ENCODE measurements at regions not wholly inside any gene's neighbourhood (a gene's known extent, or its start where the extent isn't known, plus 50 kb on each side); places are given as distances from the start of the nearest gene placed in this dataset.
"Not testable (repeated sequence)": the region's sequence is repeated elsewhere in the genome, so short reads cannot be mapped to it uniquely, and the experiment has no call there.

- H3K4me1 ChIP-seq (ENCODE audit: control insufficient read depth, insufficient read depth, low read length), result no peaks in the 10 kb centered on the region
- H3K27ac ChIP-seq (ENCODE audit: low read length), result no peak overlapping the region
- DNase-seq (ENCODE audit: low read depth, low spot score), result no peak
- WGBS (ENCODE audit: insufficient coverage, insufficient read length), result no CpG with 5 or more reads among the region's 3 CpGs
- no peaks in the 10 kb centered on the region for H3K27me3 ChIP-seq (ENCODE audit: control insufficient read depth, insufficient read depth, low read length)
- H3K9me3 ChIP-seq (ENCODE audit: control insufficient read depth, insufficient read depth, low read length), result no peaks in the 10 kb centered on the region
- no peaks in the 10 kb centered on the region for H3K36me3 ChIP-seq (ENCODE audit: control insufficient read depth, insufficient read depth, low read length)
- no peak overlapping the region for H3K4me3 ChIP-seq (ENCODE audit: low read length)
Measured at GRCh38 chr3:94365006-94365405, 302.1 kb downstream of the NSUN3 start.

- no peak for DNase-seq (ENCODE audit: low read depth, low spot score)
- Histone ChIP-seq H3K4me3 (ENCODE audit: low read length) (no peak overlapping the region), H3K27ac (ENCODE audit: low read length) (no peak overlapping the region), H3K4me1 (ENCODE audit: control insufficient read depth, insufficient read depth, low read length) (peaks cover 3% of the 10 kb centered on the region; the same call in 1 of the 2 replicates), H3K27me3 (ENCODE audit: control insufficient read depth, insufficient read depth, low read length) (no peaks in the 10 kb centered on the region), H3K9me3 (ENCODE audit: control insufficient read depth, insufficient read depth, low read length) (no peaks in the 10 kb centered on the region), H3K36me3 (ENCODE audit: control insufficient read depth, insufficient read depth, low read length) (no peaks in the 10 kb centered on the region)
Measured at GRCh38 chr3:94372026-94372425, 309.2 kb downstream of the NSUN3 start.

DNA sequence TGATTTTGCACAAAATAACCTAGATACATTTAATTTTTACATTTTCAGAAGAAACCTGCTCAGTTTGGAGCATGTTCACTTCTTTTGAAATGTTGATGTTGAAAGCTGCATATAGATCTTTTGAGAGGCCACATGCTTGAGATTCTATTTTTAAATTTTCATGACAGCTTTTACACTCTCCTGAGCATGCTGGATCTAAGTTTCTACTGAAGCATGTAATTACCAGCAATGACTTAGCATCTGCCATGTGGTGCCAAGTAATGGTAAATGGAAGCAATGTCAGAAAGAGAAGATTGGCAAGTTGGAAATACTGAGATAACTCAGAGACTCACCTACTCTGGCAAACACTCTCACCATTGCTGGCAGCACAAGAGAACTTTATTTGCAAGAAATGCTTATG, 310.6 kb downstream of the NSUN3 start:
- Histone ChIP-seq H3K9me3 (ENCODE audit: control insufficient read depth, insufficient read depth, low read length) (no peaks in the 10 kb centered on the region), H3K4me3 (ENCODE audit: low read length) (no peak overlapping the region), H3K4me1 (ENCODE audit: control insufficient read depth, insufficient read depth, low read length) (peaks cover 3% of the 10 kb centered on the region; the same call in 1 of the 2 replicates), H3K36me3 (ENCODE audit: control insufficient read depth, insufficient read depth, low read length) (no peaks in the 10 kb centered on the region), H3K27ac (ENCODE audit: low read length) (no peak overlapping the region), H3K27me3 (ENCODE audit: control insufficient read depth, insufficient read depth, low read length) (no peaks in the 10 kb centered on the region)
- DNase-seq (ENCODE audit: low read depth, low spot score), result no peak

DNA sequence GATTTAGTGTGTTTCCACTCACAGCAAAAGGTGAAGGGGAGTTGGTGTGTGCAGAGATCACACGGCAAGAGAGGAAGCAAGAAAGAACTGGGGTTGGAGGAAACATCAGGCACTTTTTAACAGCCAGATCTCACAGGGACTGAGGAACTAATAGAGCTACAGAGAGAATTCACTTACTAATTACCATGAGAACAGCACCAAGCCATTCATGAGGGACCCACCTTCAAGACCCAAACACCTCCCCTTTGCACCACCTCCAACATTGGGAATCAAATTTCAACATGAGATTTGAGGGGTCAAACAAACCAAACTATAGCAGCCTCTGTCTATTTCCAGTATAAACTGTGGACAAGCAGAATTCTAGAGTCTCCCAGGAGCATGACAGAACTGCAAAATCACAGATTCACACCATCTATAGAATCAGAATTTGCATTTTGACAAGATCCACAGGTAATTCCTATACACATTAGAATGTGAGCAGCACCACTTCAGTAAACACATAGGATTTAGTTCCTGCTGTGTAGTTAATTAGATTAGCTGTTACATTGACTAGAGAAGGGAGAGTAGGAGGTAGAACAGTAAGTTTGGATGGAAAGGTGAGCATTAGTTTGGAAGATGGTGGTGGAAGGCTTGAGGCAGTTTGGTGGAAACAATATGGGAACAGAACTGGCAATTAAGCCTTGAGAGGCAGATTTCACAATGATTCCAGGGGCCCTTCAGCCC, 311.7 kb downstream of the NSUN3 start:
- Histone ChIP-seq H3K4me1 (ENCODE audit: control insufficient read depth, insufficient read depth, low read length) (peaks cover 3% of the 10 kb centered on the region; the same call in 1 of the 2 replicates), H3K36me3 (ENCODE audit: control insufficient read depth, insufficient read depth, low read length) (no peaks in the 10 kb centered on the region), H3K27ac (ENCODE audit: low read length) (no peak overlapping the region), H3K9me3 (ENCODE audit: control insufficient read depth, insufficient read depth, low read length) (no peaks in the 10 kb centered on the region), H3K27me3 (ENCODE audit: control insufficient read depth, insufficient read depth, low read length) (no peaks in the 10 kb centered on the region), H3K4me3 (ENCODE audit: low read length) (no peak overlapping the region)
- no CpG with 5 or more reads among the region's 1 CpG for WGBS (ENCODE audit: insufficient coverage, insufficient read length)
- DNase-seq (ENCODE audit: low read depth, low spot score), result no peak

DNA sequence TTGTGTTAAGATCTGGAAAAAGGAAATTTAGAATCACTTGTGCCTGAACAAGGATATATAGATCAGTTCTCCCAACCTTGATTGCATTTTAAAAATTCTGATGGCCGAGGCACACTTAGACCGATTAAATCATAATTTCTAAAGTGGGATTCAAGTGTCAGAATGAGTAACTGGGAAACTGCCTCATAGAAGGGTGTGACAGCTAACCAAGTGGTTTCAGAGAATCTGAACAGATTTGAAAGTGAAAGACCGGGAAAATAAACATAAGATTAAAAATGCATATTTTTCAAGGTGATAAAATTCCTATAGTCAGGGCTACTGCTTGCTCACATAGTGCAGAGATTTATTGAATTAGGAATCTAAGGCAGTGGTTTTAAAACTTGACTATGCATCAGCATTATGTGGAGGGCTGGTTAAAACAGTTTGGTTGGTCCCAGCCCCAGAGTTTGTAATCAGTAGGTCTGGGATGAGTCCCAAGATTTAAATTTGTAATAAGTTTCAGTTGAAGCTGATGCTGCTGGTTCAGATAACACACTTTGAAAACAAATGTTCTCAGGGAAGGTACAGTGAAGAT, 314.3 kb downstream of the NSUN3 start:
- not testable (repeated sequence) for H3K4me1 ChIP-seq (ENCODE audit: control insufficient read depth, insufficient read depth, low read length); H3K9me3 ChIP-seq (ENCODE audit: control insufficient read depth, insufficient read depth, low read length); H3K27ac ChIP-seq (ENCODE audit: low read length); DNase-seq (ENCODE audit: low read depth, low spot score); H3K36me3 ChIP-seq (ENCODE audit: control insufficient read depth, insufficient read depth, low read length); H3K4me3 ChIP-seq (ENCODE audit: low read length); H3K27me3 ChIP-seq (ENCODE audit: control insufficient read depth, insufficient read depth, low read length)
- no CpG with 5 or more reads among the region's 3 CpGs for WGBS (ENCODE audit: insufficient coverage, insufficient read length)

DNA sequence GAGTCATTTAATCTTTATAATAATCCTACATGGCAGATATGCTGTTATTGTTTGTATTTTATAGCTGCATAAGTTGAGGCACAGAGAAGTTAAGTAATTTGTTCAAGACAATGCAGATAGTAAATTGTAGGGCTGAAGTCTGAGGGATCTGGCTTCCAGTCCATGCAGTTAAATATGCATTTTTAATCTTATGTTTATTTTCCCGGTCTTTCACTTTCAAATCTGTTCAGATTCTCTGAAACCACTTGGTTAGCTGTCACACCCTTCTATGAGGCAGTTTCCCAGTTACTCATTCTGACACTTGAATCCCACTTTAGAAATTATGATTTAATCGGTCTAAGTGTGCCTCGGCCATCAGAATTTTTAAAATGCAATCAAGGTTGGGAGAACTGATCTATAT, 315.0 kb downstream of the NSUN3 start:
- H3K36me3 ChIP-seq (ENCODE audit: control insufficient read depth, insufficient read depth, low read length); H3K27me3 ChIP-seq (ENCODE audit: control insufficient read depth, insufficient read depth, low read length); DNase-seq (ENCODE audit: low read depth, low spot score); H3K27ac ChIP-seq (ENCODE audit: low read length); H3K4me3 ChIP-seq (ENCODE audit: low read length); H3K9me3 ChIP-seq (ENCODE audit: control insufficient read depth, insufficient read depth, low read length); H3K4me1 ChIP-seq (ENCODE audit: control insufficient read depth, insufficient read depth, low read length): not testable (repeated sequence)
- WGBS (ENCODE audit: insufficient coverage, insufficient read length), result no CpG with 5 or more reads among the region's 3 CpGs

DNA sequence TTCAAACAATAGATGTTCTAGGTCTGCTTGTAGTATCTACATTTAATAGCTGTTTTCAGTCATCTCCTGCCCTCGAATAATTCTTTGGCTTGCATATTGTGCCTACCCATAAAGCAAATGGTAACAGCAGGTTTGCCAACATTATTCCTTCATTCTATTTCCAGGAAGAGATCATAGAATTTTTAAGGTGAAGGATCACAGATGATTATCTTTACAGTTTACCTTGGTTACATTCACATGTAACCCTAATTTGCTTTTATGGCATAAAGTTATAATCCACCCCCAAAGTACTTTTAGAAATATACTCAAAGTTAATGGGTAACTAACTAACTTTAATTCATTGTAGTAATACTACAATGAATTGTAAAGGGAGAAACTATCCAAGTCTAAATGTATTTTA, 315.5 kb downstream of the NSUN3 start:
- H3K9me3 ChIP-seq (ENCODE audit: control insufficient read depth, insufficient read depth, low read length), result no peaks in the 10 kb centered on the region
- H3K27me3 ChIP-seq (ENCODE audit: control insufficient read depth, insufficient read depth, low read length), result no peaks in the 10 kb centered on the region
- no CpG with 5 or more reads among the region's 1 CpG for WGBS (ENCODE audit: insufficient coverage, insufficient read length)
- H3K4me3 ChIP-seq (ENCODE audit: low read length), result no peak overlapping the region
- no peak overlapping the region for H3K27ac ChIP-seq (ENCODE audit: low read length)
- H3K36me3 ChIP-seq (ENCODE audit: control insufficient read depth, insufficient read depth, low read length), result no peaks in the 10 kb centered on the region
- DNase-seq (ENCODE audit: low read depth, low spot score), result no peak
- peaks cover 3% of the 10 kb centered on the region; the same call in 1 of the 2 replicates for H3K4me1 ChIP-seq (ENCODE audit: control insufficient read depth, insufficient read depth, low read length)

- Histone ChIP-seq H3K36me3 (ENCODE audit: control insufficient read depth, insufficient read depth, low read length) (no peaks in the 10 kb centered on the region), H3K9me3 (ENCODE audit: control insufficient read depth, insufficient read depth, low read length) (no peaks in the 10 kb centered on the region), H3K27ac (ENCODE audit: low read length) (no peak overlapping the region), H3K4me1 (ENCODE audit: control insufficient read depth, insufficient read depth, low read length) (peaks cover 3% of the 10 kb centered on the region; the same call in 1 of the 2 replicates), H3K4me3 (ENCODE audit: low read length) (no peak overlapping the region), H3K27me3 (ENCODE audit: control insufficient read depth, insufficient read depth, low read length) (no peaks in the 10 kb centered on the region)
- WGBS (ENCODE audit: insufficient coverage, insufficient read length), result no CpG with 5 or more reads among the region's 2 CpGs
- no peak for DNase-seq (ENCODE audit: low read depth, low spot score)
Measured at GRCh38 chr3:94379264-94379663, 316.4 kb downstream of the NSUN3 start.

- H3K27ac ChIP-seq (ENCODE audit: low read length), result no peak overlapping the region
- H3K4me3 ChIP-seq (ENCODE audit: low read length), result no peak overlapping the region
- H3K9me3 ChIP-seq (ENCODE audit: control insufficient read depth, insufficient read depth, low read length), result no peaks in the 10 kb centered on the region
- no CpG with 5 or more reads among the region's 5 CpGs for WGBS (ENCODE audit: insufficient coverage, insufficient read length)
- no peaks in the 10 kb centered on the region for H3K36me3 ChIP-seq (ENCODE audit: control insufficient read depth, insufficient read depth, low read length)
- no peaks in the 10 kb centered on the region for H3K4me1 ChIP-seq (ENCODE audit: control insufficient read depth, insufficient read depth, low read length)
- H3K27me3 ChIP-seq (ENCODE audit: control insufficient read depth, insufficient read depth, low read length), result no peaks in the 10 kb centered on the region
- DNase-seq (ENCODE audit: low read depth, low spot score), result no peak
Measured at GRCh38 chr3:94394885-94395284, 332.0 kb downstream of the NSUN3 start.

- Histone ChIP-seq H3K36me3 (ENCODE audit: control insufficient read depth, insufficient read depth, low read length) (no peaks in the 10 kb centered on the region), H3K4me3 (ENCODE audit: low read length) (no peak overlapping the region), H3K27me3 (ENCODE audit: control insufficient read depth, insufficient read depth, low read length) (no peaks in the 10 kb centered on the region), H3K9me3 (ENCODE audit: control insufficient read depth, insufficient read depth, low read length) (no peaks in the 10 kb centered on the region), H3K27ac (ENCODE audit: low read length) (no peak overlapping the region), H3K4me1 (ENCODE audit: control insufficient read depth, insufficient read depth, low read length) (no peaks in the 10 kb centered on the region)
- DNase-seq (ENCODE audit: low read depth, low spot score), result no peak
Measured at GRCh38 chr3:94395851-94396250, 333.0 kb downstream of the NSUN3 start.

DNA sequence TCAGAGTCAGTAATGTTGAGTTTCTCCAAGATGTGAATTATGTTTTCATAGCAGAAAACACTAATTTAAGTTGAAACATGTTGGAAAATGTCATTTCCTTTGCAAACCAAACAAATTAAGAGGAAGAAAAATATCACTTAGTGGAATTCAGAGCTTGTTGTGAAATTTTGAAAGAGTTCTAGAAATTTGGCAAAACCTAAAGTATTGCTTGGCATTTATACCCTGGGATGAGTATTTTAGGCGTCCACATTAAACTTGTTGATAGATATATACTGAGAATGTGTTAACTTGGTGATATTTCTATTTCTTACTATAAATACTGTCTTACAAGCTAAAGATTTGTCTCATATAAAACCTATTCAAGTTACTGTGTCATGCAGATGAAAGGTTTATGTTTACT, 335.2 kb downstream of the NSUN3 start:
- H3K9me3 ChIP-seq (ENCODE audit: control insufficient read depth, insufficient read depth, low read length), result no peaks in the 10 kb centered on the region
- H3K27ac ChIP-seq (ENCODE audit: low read length), result no peak overlapping the region
- no peaks in the 10 kb centered on the region for H3K36me3 ChIP-seq (ENCODE audit: control insufficient read depth, insufficient read depth, low read length)
- no peak for DNase-seq (ENCODE audit: low read depth, low spot score)
- no peaks in the 10 kb centered on the region for H3K27me3 ChIP-seq (ENCODE audit: control insufficient read depth, insufficient read depth, low read length)
- no peaks in the 10 kb centered on the region for H3K4me1 ChIP-seq (ENCODE audit: control insufficient read depth, insufficient read depth, low read length)
- WGBS (ENCODE audit: insufficient coverage, insufficient read length), result no CpG with 5 or more reads among the region's 1 CpG
- H3K4me3 ChIP-seq (ENCODE audit: low read length), result no peak overlapping the region

Measured in iPS DF 6.9 (cell line).